BLaER1 (cell line): ENCODE measurements at regions not wholly inside any gene's neighbourhood (a gene's known extent, or its start where the extent isn't known, plus 50 kb on each side); places are given as distances from the start of the nearest gene placed in this dataset.
"Not testable (repeated sequence)": the region's sequence is repeated elsewhere in the genome, so short reads cannot be mapped to it uniquely, and the experiment has no call there.

ENCODE experiments used
- H3K27ac ChIP-seq: shearing (Covaris generic); formaldehyde crosslinking; 2 replicates; pipeline ENCODE4 v1.8.1; 2022
- H3K27me3 ChIP-seq: shearing (Covaris generic); formaldehyde crosslinking; 2 replicates; pipeline ENCODE4 v1.8.1; 2022
- H3K36me3 ChIP-seq: shearing (Covaris generic); formaldehyde crosslinking; 2 replicates; pipeline ENCODE4 v1.8.1; 2022
- H3K4me1 ChIP-seq: shearing (Covaris generic); formaldehyde crosslinking; 2 replicates; pipeline ENCODE4 v1.8.1; 2022
- H3K4me2 ChIP-seq: shearing (Covaris generic); formaldehyde crosslinking; 2 replicates; pipeline ENCODE4 v1.8.1; 2022
- H3K4me3 ChIP-seq: shearing (Covaris generic); formaldehyde crosslinking; 2 replicates; pipeline ENCODE4 v1.8.1; 2022
- H3K9ac ChIP-seq: shearing (Covaris generic); formaldehyde crosslinking; 2 replicates; pipeline ENCODE4 v1.8.1; 2022
- H3K9me3 ChIP-seq: shearing (Covaris generic); formaldehyde crosslinking; 2 replicates; pipeline ENCODE4 v1.8.1; 2022
- H4K20me1 ChIP-seq: shearing (Covaris generic); formaldehyde crosslinking; 2 replicates; pipeline ENCODE4 v1.8.1; 2022
- Cebpa-rat ChIP-seq: shearing (Covaris generic); IDR thresholded peaks from 2 replicates; pipeline ENCODE4 v1.8.1; 2022

- TF ChIP-seq Cebpa-rat = no peak
- no peak overlapping the region for H3K4me2 ChIP-seq
- no peak overlapping the region for H3K27ac ChIP-seq
- H4K20me1 ChIP-seq = no peaks in the 10 kb centered on the region
- H3K4me3 ChIP-seq = no peak overlapping the region
- no peaks in the 10 kb centered on the region for H3K36me3 ChIP-seq
- H3K27me3 ChIP-seq = no peaks in the 10 kb centered on the region
- H3K9ac ChIP-seq = no peak overlapping the region
- peaks cover 7% of the 10 kb centered on the region for H3K9me3 ChIP-seq
- H3K4me1 ChIP-seq = no peaks in the 10 kb centered on the region
Observed at GRCh38 chr1:65526049-65526556, 105.6 kb downstream of the LEPR start.

GRCh38 chr1:65527190-65527589 lies 106.7 kb downstream of the LEPR start:
- Histone ChIP-seq H3K4me3 (no peak overlapping the region), H3K36me3 (no peaks in the 10 kb centered on the region), H3K9me3 (peaks cover 7% of the 10 kb centered on the region), H3K4me1 (no peaks in the 10 kb centered on the region), H4K20me1 (no peaks in the 10 kb centered on the region), H3K27me3 (no peaks in the 10 kb centered on the region), H3K9ac (no peak overlapping the region), H3K27ac (no peak overlapping the region), H3K4me2 (no peak overlapping the region)
- TF ChIP-seq Cebpa-rat = no peak

GRCh38 chr1:65527707-65528503 lies 107.4 kb downstream of the LEPR start:
- Histone ChIP-seq H3K27ac (no peak overlapping the region), H3K36me3 (no peaks in the 10 kb centered on the region), H3K27me3 (no peaks in the 10 kb centered on the region), H3K4me3 (no peak overlapping the region), H3K9me3 (peaks cover 7% of the 10 kb centered on the region), H3K4me2 (no peak overlapping the region), H4K20me1 (no peaks in the 10 kb centered on the region), H3K9ac (no peak overlapping the region), H3K4me1 (no peaks in the 10 kb centered on the region)
- TF ChIP-seq Cebpa-rat = no peak

- Histone ChIP-seq H3K27me3 (no peaks in the 10 kb centered on the region), H4K20me1 (no peaks in the 10 kb centered on the region), H3K9me3 (no peaks in the 10 kb centered on the region), H3K4me2 (no peak overlapping the region), H3K27ac (no peak overlapping the region), H3K36me3 (no peaks in the 10 kb centered on the region), H3K9ac (no peak overlapping the region), H3K4me1 (no peaks in the 10 kb centered on the region), H3K4me3 (no peak overlapping the region)
- TF ChIP-seq Cebpa-rat = no peak
Observed at GRCh38 chr1:65531972-65532570, 111.6 kb downstream of the LEPR start.

GRCh38 chr1:65535981-65536380 lies 115.5 kb downstream of the LEPR start:
- Histone ChIP-seq H3K9ac (no peak overlapping the region), H3K36me3 (no peaks in the 10 kb centered on the region), H3K4me1 (peaks cover 9% of the 10 kb centered on the region; the same call in 1 of the 2 replicates), H3K4me2 (no peak overlapping the region), H3K4me3 (no peak overlapping the region), H4K20me1 (no peaks in the 10 kb centered on the region), H3K9me3 (no peaks in the 10 kb centered on the region), H3K27me3 (no peaks in the 10 kb centered on the region), H3K27ac (no peak overlapping the region)
- TF ChIP-seq Cebpa-rat = no peak

- TF ChIP-seq Cebpa-rat = no peak
- Histone ChIP-seq H3K27ac (no peak overlapping the region), H4K20me1 (no peaks in the 10 kb centered on the region), H3K4me1 (peaks cover 9% of the 10 kb centered on the region; the same call in 1 of the 2 replicates), H3K36me3 (no peaks in the 10 kb centered on the region), H3K9me3 (no peaks in the 10 kb centered on the region), H3K9ac (no peak overlapping the region), H3K27me3 (no peaks in the 10 kb centered on the region), H3K4me3 (no peak overlapping the region), H3K4me2 (no peak overlapping the region)
Observed at GRCh38 chr1:65538086-65538485, 117.6 kb downstream of the LEPR start.

GRCh38 chr1:65538664-65539063 lies 118.2 kb downstream of the LEPR start:
- Histone ChIP-seq H3K4me3 (no peak overlapping the region), H3K27ac (no peak overlapping the region), H3K9me3 (no peaks in the 10 kb centered on the region), H3K4me2 (no peak overlapping the region), H4K20me1 (no peaks in the 10 kb centered on the region), H3K9ac (no peak overlapping the region), H3K4me1 (peaks cover 9% of the 10 kb centered on the region; the same call in 1 of the 2 replicates), H3K27me3 (no peaks in the 10 kb centered on the region), H3K36me3 (no peaks in the 10 kb centered on the region)
- no peak for TF ChIP-seq Cebpa-rat

- Histone ChIP-seq H3K9ac (no peak overlapping the region), H3K4me3 (no peak overlapping the region), H3K4me2 (no peak overlapping the region), H3K9me3 (no peaks in the 10 kb centered on the region), H3K27ac (no peak overlapping the region), H4K20me1 (no peaks in the 10 kb centered on the region), H3K4me1 (peaks cover 9% of the 10 kb centered on the region; the same call in 1 of the 2 replicates), H3K27me3 (no peaks in the 10 kb centered on the region), H3K36me3 (no peaks in the 10 kb centered on the region)
- TF ChIP-seq Cebpa-rat = no peak
Observed at GRCh38 chr1:65539266-65540131, 119.0 kb downstream of the LEPR start.

GRCh38 chr1:65541161-65541560 lies 120.7 kb downstream of the LEPR start:
- no peak overlapping the region for H3K27ac ChIP-seq
- H3K9ac ChIP-seq = no peak overlapping the region
- no peaks in the 10 kb centered on the region for H4K20me1 ChIP-seq
- H3K27me3 ChIP-seq = no peaks in the 10 kb centered on the region
- no peaks in the 10 kb centered on the region for H3K9me3 ChIP-seq
- H3K4me3 ChIP-seq = no peak overlapping the region
- H3K36me3 ChIP-seq = no peaks in the 10 kb centered on the region
- peaks cover 9% of the 10 kb centered on the region; the same call in 1 of the 2 replicates for H3K4me1 ChIP-seq
- H3K4me2 ChIP-seq = no peak overlapping the region
- TF ChIP-seq Cebpa-rat = no peak

- H3K9ac ChIP-seq = no peak overlapping the region
- no peaks in the 10 kb centered on the region for H3K36me3 ChIP-seq
- no peak overlapping the region for H3K27ac ChIP-seq
- no peak overlapping the region for H3K4me2 ChIP-seq
- no peaks in the 10 kb centered on the region for H3K9me3 ChIP-seq
- no peaks in the 10 kb centered on the region for H4K20me1 ChIP-seq
- no peak overlapping the region for H3K4me3 ChIP-seq
- TF ChIP-seq Cebpa-rat = no peak
- peaks cover 9% of the 10 kb centered on the region; the same call in 1 of the 2 replicates for H3K4me1 ChIP-seq
- no peaks in the 10 kb centered on the region for H3K27me3 ChIP-seq
Observed at GRCh38 chr1:65541865-65542264, 121.4 kb downstream of the LEPR start.

GRCh38 chr1:65542592-65542991 lies 122.1 kb downstream of the LEPR start:
- not testable (repeated sequence) for H3K4me3 ChIP-seq, H3K27ac ChIP-seq, H3K36me3 ChIP-seq, H3K4me2 ChIP-seq, H4K20me1 ChIP-seq, H3K27me3 ChIP-seq, H3K9ac ChIP-seq, H3K4me1 ChIP-seq, H3K9me3 ChIP-seq

- not testable (repeated sequence) for H3K36me3 ChIP-seq, H3K4me2 ChIP-seq, H3K4me1 ChIP-seq, H3K9me3 ChIP-seq, H3K4me3 ChIP-seq, H3K27me3 ChIP-seq, H3K27ac ChIP-seq, H3K9ac ChIP-seq, H4K20me1 ChIP-seq
Observed at GRCh38 chr1:65550306-65551010, 130.0 kb downstream of the LEPR start.

- not testable (repeated sequence) for H3K9me3 ChIP-seq, H3K36me3 ChIP-seq, H3K27me3 ChIP-seq
Observed at GRCh38 chr1:65552484-65552883, 132.0 kb downstream of the LEPR start.

More at GRCh38 chr1:65552484-65552883, 132.0 kb downstream of the LEPR start:
- not testable (repeated sequence) for H3K4me2 ChIP-seq, H3K9ac ChIP-seq, H3K4me3 ChIP-seq, H3K4me1 ChIP-seq, H4K20me1 ChIP-seq, H3K27ac ChIP-seq
